C1 segment of cervical spinal cord (tissue), 14 donors: ENCODE measurements at regions not wholly inside any gene's neighbourhood (a gene's known extent, or its start where the extent isn't known, plus 50 kb on each side); places are given as distances from the start of the nearest gene placed in this dataset.
"Not testable (repeated sequence)": the region's sequence is repeated elsewhere in the genome, so short reads cannot be mapped to it uniquely, and the experiment has no call there.

ENCODE experiments used
- DNase-seq, 14 donors: peaks; one replicate each; lab custom pipeline; 2025; lab: John Stamatoyannopoulos, UW

DNA sequence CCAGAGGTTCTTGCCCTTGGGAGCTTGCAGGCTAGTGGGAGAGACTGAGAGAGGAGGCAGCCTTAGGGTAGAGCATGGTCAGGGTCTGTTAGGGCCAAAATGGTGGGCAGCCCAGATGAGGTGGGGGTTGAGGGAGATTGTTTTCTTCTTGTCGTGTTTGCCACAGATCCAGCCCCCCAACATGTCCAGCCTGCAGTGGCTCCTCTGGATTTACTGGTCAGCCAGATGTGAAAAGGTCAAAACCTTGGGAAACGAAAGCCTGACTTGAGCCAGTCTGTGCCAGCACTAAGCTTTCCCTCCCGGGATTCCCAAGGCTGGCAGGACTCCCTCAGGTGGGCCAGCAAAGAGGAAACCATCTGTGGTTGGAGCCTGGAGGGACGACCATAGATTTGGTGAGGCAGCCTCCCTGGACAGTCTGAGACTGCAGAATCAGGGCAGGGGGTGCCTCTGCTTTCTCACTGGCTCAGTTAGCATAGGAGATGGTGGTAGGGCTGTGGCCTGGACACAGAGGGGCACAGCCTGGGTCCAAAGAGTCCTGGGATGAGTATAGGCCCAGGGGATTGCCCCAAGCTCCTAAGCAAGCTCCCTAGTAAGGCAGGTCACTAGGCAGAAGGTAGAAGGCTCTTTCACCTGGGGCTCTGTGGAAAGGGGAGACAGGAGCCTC is 51.2 kb upstream of the PRR23C start:
- DNase-seq = no peak

DNA sequence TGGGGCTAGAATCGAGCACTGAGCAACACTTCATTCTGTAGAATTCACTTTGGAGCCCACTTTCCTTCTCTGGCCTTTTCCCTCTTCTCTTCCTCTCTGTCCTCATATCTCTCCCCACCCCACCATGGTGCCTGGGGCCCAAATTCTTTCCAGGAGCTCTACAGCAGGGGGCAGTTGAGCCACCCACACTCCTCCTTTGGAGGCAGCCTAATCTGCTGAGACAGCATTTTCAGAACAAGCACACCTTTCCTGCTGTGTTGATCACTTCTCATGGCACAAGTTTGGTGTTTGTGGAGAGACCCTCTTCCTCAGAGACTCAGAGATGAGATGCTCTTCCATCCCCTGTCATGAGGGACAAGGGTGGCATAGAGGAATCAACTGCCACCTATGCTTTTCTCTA is 52.0 kb upstream of the PRR23C start:
- no peak for DNase-seq

DNA sequence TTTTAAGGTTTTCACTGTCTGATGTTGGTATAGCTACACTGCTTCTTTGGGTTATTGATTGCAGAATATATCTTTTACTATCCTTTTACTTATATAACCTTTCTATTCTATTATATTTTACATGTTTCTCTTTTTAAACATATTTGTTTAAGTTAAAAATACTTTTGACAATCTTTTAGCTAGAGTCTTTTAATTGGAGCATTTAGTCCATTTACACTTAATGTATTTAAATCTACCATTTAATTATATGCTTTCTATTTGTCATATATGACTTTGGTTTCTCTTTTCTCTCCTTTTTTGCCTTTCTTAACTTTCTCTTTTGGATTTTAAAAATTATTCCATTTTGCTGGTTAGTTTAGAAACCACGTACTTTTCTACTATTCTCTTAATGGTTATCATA is 53.7 kb upstream of the PRR23C start:
- DNase-seq = no peak

DNA sequence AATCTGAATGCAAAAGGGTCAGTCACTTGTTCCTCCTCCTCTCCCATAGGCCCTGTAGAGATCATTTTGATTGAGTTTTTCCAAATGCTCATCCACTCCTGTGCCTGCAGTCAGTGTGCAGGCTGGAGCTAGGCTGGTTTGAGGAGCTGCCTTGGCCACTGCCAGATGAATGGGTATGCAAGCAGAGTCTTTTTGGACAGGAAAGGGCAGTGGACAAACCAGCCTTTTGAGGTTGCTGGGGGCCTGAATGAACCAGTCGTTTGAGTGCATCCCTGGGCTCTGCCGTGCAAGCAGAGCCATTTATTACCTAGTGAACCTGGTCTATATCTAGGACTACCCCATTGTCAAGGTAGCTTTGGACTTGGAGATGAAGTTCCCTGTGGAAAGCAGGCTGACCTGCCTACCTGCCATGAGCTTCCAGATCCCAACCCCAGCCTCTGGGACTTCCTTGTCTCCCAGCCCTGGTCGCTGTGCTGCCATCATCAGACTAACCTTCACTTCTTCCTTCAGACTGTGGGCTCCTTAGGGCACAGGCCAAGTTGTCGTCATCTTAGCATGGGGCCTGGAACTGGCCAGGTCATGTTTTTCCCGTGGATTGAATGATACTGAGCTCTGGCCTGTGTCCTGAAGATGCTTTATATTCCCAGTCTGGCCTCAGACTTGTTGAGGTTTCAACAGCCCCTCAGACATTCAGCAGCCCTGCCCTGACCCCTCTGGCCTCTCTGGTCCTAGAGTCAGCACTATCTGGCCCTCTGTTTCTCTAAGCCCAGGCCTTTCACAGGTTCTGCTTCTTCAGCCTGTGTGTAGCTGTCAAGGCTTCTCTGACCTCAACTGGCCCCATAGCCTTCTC is 55.5 kb upstream of the PRR23C start:
- DNase-seq = no peak

DNA sequence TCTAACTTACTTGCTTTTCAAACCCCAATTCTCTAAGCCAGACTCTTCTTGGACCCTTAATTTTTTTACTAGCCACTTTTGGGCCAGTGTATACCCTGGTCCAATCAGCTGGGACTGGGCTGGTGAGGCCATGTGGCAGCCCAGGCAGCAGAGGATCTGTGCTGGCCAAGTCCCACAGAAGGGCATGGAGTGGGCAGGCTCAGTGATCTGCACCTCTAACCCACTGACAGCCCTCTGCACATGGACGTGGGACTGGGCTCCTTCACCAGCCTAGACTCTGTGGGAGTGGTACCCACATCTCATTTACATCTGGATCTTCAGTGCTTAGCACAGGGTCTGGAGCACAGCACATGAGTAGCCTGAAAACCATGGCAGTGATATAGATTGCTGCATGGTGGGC is 56.1 kb upstream of the PRR23C start:
- DNase-seq = no peak

DNA sequence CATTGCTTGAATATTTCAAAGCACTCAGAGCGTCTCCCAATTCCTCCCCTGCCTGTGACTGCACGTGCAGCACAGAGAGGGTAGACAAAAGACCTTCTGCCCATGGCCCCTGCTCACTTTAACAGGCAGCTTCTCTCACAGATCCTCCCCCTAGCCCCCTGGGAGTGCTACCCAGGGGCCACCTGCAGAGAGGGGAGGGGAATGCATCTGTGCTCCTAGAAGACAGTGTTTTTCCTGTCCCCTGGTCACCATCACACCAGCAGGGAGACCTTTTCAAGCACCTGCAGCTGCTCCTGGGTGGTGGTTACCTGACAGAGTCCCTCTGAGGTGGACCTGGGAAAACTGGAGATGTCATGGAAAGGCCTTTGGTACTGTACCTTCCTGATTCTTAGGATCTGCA is 56.7 kb upstream of the PRR23C start:
- no peak for DNase-seq

DNA sequence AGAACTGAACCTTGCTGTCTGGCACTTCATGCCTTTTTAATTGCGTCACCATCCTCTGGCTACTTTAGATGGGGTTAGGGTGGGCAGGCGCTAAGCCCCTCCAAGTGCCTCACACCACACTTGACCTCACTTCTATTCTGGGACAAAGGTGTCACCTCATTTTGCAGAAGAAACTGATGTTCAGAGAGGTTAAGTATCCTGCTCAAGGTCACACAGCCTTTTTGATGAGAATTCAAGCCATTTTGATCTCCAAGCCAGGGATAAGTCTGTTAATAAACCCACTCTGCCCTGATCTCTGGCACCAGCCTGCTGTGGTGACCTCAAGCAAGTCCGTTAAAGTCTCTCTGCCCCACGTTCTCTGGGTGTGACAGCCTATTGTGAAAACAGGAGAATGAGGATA is 58.8 kb upstream of the PRR23C start:
- no peak for DNase-seq

DNA sequence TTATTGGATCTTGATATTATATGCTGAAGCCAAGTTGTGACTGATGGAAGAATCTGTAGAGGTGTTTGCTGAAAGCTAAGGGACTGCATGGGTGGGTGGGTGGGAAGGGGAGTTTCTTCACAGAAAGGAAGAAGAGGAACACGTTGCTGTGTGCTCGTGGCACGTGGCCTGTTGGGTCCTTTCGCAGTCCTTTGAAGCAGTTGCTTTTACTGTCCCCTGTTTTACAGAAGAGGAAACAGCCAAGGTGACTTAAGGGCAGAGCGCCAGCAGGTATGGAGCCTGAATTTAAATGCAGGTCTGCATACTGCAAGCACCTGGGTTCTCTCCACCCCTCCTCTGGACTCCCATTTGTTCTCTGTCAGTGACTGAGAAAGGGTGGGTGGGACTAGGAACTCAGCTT is 59.4 kb upstream of the PRR23C start:
- no peak for DNase-seq

DNA sequence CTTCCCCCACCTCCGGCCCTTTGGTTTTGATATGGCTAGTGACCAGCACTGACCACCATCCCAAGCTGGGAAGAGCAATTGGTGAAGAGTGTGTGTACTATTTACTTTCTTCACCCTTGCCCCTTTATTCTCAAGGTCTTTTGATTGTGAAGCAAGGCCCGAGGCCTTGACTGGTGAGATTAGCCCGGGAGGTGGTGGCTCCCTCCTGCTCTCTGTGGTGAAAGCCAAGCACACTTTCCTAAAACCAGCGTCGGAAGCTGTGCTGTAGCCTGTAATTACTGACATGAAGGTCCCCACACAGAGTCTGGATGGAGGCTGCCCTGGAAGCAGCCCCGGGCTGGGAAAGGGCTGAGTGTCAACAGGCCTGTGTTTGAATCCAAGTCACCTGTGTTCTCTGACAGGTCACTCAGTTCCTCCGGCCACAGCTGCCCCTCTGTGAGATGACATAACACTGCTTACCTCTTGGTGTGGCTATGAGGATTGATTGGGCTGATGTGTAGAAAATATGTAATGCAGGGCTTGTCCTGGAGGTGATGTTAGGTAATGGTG is 60.5 kb upstream of the PRR23C start:
- DNase-seq = no peak

DNA sequence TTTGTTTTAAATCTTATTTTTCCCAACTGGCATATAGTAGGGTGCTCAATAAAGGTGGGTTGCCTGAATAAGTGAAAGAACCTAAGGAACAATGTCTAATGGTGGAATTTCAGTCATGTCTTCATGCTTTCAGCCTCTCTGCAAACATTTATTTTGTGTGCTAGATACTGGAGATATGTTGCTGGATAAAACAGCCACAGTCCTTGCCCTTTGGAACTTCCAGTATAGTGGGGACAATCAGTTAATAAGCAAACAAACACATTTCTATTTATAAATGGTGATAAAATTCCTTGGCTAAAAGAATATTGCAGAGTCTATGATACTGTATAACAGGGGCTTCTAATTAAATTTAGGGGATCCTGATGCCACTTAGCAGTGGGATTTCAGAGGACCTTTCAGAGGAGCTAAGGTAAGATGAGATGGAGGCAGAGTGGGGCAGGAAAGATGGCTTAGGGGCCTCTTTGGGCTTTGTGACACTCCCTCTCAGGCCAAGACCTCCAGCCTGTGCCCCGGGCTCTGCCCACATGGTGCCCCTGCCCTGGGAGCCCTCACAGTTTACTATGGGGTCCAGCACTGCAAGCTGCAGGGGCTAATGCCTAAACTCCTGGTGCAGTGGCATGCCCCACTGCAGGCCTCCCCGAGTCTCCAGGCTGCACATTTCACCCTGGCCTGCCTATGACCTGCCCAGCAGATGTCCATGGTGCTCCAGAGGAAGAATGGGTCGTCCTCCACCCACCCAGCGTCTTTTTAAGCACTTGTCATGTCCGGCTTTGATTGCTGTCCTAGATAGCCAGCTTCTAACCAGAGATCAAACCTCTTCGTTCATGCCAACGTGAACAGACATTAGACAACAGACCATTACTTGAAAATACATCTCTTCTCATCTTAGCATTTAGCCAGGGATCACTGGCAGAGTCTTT is 61.6 kb upstream of the PRR23C start:
- no peak for DNase-seq

DNA sequence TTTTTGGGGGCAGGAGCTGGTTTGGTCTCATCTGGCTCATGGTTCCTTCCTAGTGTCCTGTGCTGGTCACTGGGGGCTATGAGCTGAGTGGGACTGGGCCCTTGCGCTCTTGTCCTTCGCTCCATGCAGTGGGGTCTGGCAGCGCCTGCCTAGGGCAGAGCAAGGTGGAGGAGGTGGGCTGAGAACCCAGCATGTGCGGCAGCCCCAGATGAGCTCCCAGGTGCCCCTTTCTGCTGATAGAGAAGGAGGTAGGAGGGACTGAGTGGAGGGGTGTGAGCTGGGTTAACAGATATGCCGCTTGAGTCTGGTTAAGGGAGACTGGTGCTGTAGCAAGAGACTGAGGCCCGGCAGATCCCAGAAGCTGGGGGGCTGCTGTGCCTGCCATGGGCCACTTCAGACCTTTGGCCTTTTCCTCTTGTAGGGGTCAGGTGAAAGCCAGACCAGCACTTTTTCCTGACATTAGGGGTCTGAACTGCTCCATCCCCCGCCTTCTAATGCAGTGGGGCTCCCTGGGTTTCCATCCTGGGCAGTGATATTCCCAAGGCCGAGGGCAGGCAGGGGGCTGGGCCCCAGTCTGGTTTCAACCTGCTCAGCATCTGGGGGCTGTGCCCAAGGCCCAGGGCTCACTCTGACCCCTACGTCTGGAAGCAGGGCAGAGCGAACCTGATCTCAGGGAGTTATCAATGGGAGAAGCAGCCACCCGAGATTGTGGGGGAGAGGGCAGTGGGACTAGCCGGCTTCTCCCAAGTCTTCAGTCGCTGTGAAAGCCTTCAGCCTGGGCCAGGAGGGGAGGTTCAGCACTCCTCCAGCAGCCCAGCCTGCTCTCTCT is 62.9 kb upstream of the PRR23C start:
- DNase-seq = no peak

DNA sequence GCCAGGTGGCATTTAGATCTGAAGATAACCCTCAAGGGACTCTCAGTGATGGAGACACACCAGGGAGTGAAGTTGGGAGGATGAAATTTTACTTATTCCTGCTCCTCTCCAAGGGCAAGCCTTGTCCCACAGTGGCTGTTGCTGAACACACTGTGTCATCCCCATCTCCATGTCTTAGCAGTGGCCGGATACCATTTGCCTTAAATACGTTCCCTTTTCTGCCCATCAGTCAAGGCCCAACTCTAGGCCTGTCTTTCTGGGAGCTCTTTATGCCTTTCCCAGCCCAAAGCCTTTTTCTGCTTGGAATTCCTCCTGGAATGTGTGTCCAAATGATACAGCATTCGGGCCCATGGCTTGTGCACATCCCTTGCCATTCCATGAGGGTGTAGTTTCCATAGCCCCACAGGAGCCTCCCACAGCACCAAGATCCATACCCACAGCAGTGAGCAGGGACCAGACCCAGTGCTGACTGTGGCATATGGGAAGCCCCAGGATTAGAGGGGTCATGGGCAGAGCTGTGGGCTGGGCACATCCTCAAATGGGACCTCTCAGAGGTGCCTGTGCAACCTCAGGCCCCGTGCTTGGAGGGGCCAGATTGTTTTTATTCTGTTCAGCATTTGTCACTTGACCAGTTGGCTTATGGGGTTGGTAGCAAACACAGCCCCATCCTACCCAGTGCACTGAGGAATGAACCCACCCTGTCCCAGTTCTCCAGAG is 63.7 kb upstream of the PRR23C start:
- no peak for DNase-seq

DNA sequence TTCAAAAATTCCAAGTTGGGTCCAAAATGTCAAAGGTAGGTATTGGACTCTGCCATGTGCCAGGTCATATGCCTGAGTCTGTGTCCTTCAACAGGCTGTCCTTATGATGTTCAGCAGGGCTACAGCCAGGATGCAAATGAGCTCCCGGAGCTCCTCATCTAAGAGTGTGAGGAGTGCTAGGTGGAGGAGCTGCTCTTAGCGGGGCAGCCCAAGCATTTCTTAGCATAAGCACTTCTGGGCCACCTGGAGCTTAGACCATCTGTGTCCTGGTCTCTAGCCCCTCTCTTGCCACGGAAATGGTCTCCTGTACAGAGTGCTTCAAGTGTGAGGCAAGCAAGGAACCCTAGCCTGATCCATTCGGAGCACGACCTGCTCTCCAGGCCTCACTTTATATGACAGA is 64.6 kb upstream of the PRR23C start:
- no peak for DNase-seq

DNA sequence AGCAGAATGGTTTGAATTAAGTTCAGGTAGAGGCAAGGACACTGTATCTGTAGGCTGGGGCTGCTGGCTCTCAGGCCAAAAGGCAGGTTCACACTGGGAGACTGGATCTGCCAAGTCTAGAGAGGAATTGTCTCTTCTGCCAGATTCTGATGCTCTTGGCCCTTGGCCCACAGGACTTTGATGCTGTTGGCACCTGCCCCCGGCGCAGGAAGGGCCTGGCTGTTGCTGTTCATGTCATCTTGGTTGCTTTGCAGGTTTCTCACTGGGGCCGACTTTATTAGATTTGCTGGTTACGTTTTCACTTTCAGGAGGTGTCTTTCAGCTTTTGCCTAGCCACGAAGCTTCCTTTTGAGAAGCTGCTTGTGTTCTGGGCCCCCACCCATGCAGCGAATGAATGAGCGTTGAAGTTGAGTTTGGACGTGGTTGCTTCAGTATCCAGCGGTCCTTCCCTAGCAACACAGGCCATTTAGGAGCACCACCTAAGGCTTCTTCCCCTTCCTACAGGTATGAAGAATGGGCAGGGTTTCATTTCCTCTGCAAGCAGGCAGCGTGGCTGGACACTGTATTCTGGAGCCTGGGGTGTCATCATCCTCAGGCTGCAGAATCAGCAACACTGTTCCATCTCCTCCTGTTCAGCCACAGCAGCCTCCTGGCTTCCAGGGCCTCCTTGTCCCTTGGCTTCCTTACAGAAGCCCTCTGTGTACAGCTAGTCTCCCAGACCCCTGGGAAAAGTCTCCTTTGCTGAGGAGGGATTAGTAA is 65.6 kb upstream of the PRR23C start:
- DNase-seq = peak in 2 of 14 donors; percentile 14 to 77

DNA sequence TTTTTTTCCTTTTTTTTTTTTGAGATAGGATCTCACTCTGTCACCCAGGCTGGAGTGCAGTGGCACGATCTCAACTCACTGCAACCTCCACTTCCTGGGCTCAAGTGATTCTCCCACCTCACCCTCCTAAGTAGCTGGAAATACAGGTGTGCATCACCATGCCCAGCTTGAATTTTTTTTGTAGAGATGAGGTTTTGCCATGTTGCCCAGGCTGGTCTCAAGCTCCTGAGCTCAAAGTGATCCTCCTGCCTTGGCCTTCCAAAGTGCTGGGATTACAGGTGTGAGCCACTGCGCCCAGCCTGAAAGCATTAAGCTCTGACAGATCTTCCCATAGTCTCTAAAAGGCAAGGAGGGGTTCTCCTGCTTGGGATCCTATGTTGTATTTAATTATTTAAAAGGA is 66.2 kb upstream of the PRR23C start:
- not testable (repeated sequence) for DNase-seq

DNA sequence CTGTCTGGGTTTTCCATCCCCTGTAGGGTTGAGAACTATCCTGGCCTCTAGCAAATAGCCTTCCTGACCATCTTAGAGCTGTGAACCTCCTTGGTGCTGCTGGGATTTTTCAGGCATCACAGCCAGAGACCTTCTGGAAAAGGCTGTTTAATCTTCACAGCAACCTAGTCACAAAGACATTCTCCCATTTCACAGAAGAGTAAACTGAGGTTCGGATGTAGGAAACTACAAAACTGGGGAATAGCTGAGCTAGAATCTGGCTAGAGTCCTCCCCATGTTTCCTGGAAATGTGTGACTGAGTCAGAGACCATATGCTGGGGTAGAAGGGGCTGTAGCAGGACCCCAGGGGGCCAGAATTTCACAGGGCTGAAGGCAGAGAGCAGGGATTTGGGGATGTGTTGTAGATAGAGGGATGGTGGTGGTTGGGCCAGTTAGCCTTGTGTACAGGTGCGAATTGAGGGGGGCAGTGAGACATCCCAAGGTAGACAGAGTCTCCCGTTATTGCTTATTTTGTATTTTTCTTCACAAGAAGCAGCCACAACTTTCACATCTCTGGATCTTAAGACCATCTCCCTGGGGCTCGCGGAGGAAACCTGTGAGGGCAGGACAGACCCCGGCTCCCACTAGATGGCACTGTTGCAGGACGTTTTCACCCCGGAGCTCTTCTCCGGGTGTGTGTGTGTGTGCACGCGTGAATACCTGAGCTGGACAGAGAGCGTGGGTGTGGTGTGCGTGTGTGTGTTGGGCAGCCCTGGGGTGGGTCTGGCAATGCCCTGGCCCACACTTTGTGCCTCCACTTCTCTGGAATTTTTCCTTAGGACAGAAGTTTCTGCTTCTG is 66.9 kb upstream of the PRR23C start:
- peak in 9 of 14 donors; percentile 15 to 59 (median 39) for DNase-seq

DNA sequence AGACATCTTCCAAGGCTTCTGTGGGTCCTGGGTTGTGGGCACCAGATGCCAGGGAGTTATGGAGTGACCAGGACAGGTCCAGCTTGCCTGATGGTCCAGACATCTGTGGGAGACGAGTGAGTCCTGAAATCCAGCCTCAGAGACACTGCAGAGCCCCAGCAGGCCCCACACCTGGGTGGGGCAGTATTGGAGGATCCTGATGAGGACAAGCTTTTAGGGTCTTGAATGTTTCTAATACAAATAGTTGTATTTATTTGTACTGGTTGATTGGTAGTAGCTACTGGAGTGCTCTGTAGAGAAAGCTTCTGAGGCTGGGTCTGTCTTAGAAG is 67.5 kb upstream of the PRR23C start:
- no peak for DNase-seq

DNA sequence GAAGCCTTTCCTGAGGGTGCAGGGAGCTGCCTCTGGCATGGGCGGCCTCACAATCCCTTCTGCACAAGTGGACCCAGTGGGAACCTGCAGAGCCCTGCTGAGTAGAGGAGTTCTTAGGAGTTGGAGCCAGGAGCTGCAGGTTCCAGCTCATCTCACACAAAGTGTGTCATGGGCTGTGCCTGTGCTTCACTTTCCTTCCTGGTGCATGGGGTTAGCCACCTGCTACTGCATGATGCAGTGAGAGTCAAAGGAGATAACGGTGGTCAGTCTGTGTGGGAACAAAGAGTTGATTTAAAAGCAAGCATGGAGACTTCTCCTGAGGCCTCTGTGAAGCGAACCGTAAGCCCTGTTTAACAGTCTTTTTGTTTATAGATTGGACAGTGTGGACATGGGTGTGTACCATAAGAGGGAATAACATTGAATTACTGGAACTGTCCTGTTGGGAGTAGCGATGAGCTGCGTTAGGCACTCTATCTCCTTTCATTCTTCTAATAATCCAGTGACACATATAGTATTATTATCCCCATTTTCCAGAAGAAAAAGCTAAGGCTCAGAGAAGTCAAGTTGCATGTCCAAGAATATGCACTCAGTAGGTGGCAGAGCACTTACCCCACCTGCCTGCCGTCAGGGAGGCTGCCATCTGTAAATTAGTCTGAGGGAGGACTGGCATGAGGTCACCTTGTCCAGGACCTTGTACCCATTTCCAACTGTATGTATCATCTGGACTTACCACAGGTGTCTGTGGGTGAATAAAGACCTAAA is 68.7 kb upstream of the PRR23C start:
- peak in 2 of 14 donors; percentile 3 to 15 for DNase-seq
